Globus pallidus (tissue), 1 donor: ENCODE measurements at regions not wholly inside any gene's neighbourhood (a gene's known extent, or its start where the extent isn't known, plus 50 kb on each side); places are given as distances from the start of the nearest gene placed in this dataset.
"Not testable (repeated sequence)": the region's sequence is repeated elsewhere in the genome, so short reads cannot be mapped to it uniquely, and the experiment has no call there.

Source experiments
- DNase-seq: peaks from one replicate; pipeline ENCODE4 v3.0.0-alpha.2; 2015; ENCODE audit warnings: low spot score

- no peak for DNase-seq
These were observed 531.2 kb downstream of the KIF2B start for GRCh38 chr17:54353789-54354525.

- not testable (repeated sequence) for DNase-seq
These were observed 538.3 kb downstream of the KIF2B start for GRCh38 chr17:54361073-54361472.

GRCh38 chr17:54368906-54369305 is 531.7 kb upstream of the TOM1L1 start:
- DNase-seq: no peak

- no peak for DNase-seq
These were observed 528.4 kb upstream of the TOM1L1 start for GRCh38 chr17:54372069-54372749.

- DNase-seq: no peak
These were observed 526.7 kb upstream of the TOM1L1 start for GRCh38 chr17:54373970-54374369.

GRCh38 chr17:54376409-54376808 is 524.2 kb upstream of the TOM1L1 start:
- not testable (repeated sequence) for DNase-seq

- no peak for DNase-seq
These were observed 519.2 kb upstream of the TOM1L1 start for GRCh38 chr17:54381482-54381881.

- no peak for DNase-seq
These were observed 496.4 kb upstream of the TOM1L1 start for GRCh38 chr17:54404259-54404658.

- no peak for DNase-seq
These were observed 494.8 kb upstream of the TOM1L1 start for GRCh38 chr17:54405826-54406225.

GRCh38 chr17:54408731-54409130 is 491.9 kb upstream of the TOM1L1 start:
- DNase-seq: no peak

GRCh38 chr17:54418467-54418866 is 482.2 kb upstream of the TOM1L1 start:
- no peak for DNase-seq

GRCh38 chr17:54425671-54426070 is 475.0 kb upstream of the TOM1L1 start:
- DNase-seq: no peak

GRCh38 chr17:54426296-54426886 is 474.3 kb upstream of the TOM1L1 start:
- DNase-seq: no peak

- DNase-seq: no peak
These were observed 464.7 kb upstream of the TOM1L1 start for GRCh38 chr17:54435966-54436365.

GRCh38 chr17:54439816-54440215 is 460.8 kb upstream of the TOM1L1 start:
- DNase-seq: no peak

GRCh38 chr17:54451051-54451450 is 449.6 kb upstream of the TOM1L1 start:
- no peak for DNase-seq

- no peak for DNase-seq
These were observed 447.8 kb upstream of the TOM1L1 start for GRCh38 chr17:54452666-54453348.

GRCh38 chr17:54455251-54455868 is 445.3 kb upstream of the TOM1L1 start:
- DNase-seq: no peak

- DNase-seq: not testable (repeated sequence)
These were observed 435.2 kb upstream of the TOM1L1 start for GRCh38 chr17:54465443-54465842.

- DNase-seq: no peak
These were observed 433.8 kb upstream of the TOM1L1 start for GRCh38 chr17:54466875-54467274.

GRCh38 chr17:54482843-54483242 is 417.8 kb upstream of the TOM1L1 start:
- DNase-seq: no peak

GRCh38 chr17:54493691-54494090 is 407.0 kb upstream of the TOM1L1 start:
- no peak for DNase-seq
